ENCODE measurements at regions not wholly inside any gene's neighbourhood (a gene's known extent, or its start where the extent isn't known, plus 50 kb on each side); places are given as distances from the start of the nearest gene placed in this dataset.
"Not testable (repeated sequence)": the region's sequence is repeated elsewhere in the genome, so short reads cannot be mapped to it uniquely, and the experiment has no call there.

GRCh38 chr17:77089949-77090348 is 50.8 kb upstream of the SEC14L1 start:
- Histone ChIP-seq H3K4me3 (ENCODE audit: low read depth, low read length) (peak overlapping the region; percentile 8), H3K36me3 (ENCODE audit: control insufficient read depth, insufficient read depth, low read length) (peaks cover 16% of the 10 kb centered on the region)
- H3K27me3 ChIP-seq (ENCODE audit: control insufficient read depth, insufficient read depth, low read length); H3K9ac ChIP-seq (ENCODE audit: low read depth, low read length); H3K9me3 ChIP-seq (ENCODE audit: control insufficient read depth, insufficient read depth, low read length); H3K4me1 ChIP-seq (ENCODE audit: control insufficient read depth, insufficient read depth, low read length): not testable (repeated sequence)

- H3K36me3 ChIP-seq (ENCODE audit: control insufficient read depth, insufficient read depth, low read length) = peaks cover 21% of the 10 kb centered on the region
- H3K4me3 ChIP-seq (ENCODE audit: low read depth, low read length) = no peak overlapping the region
- peaks cover 9% of the 10 kb centered on the region for H3K4me1 ChIP-seq (ENCODE audit: control insufficient read depth, insufficient read depth, low read length)
- no peaks in the 10 kb centered on the region for H3K9me3 ChIP-seq (ENCODE audit: control insufficient read depth, insufficient read depth, low read length)
- H3K9ac ChIP-seq (ENCODE audit: low read depth, low read length) = no peak overlapping the region
- H3K27me3 ChIP-seq (ENCODE audit: control insufficient read depth, insufficient read depth, low read length) = no peaks in the 10 kb centered on the region
These were observed 50.3 kb upstream of the SEC14L1 start for GRCh38 chr17:77090476-77090875.
